H1 (cell line): ENCODE measurements at regions not wholly inside any gene's neighbourhood (a gene's known extent, or its start where the extent isn't known, plus 50 kb on each side); places are given as distances from the start of the nearest gene placed in this dataset.

Experiments
- CTCF ChIA-PET: fragments of 300-600 bp; sonication (Branson Sonifier 250); formaldehyde crosslinking; loops from one replicate; lab custom pipeline; 2021; ENCODE audit not compliant: partially characterized antibody; lab: Charles Lee
- POLR2A ChIA-PET: fragments of 300-600 bp; sonication (Branson Sonifier 250); formaldehyde crosslinking; loops from one replicate; lab custom pipeline; 2021; ENCODE audit warnings: inconsistent platforms; ENCODE audit not compliant: partially characterized antibody; lab: Charles Lee
- DNase-seq, 2 experiments: peaks; one replicate each; pipeline versions ENCODE4 v3.0.0 to v3.0.0-alpha.2; 2010 to 2022; ENCODE audit warnings: low spot score in 2 of 2, low read depth in 1 of 2, mixed read lengths in 1 of 2
- FAIRE-seq: peaks from 2 replicates; lab custom pipeline; 2011; peaks lifted over from hg19 to GRCh38; lab: Jason Lieb, UNC
- H2AFZ ChIP-seq: 2 replicates; pipeline ENCODE4 v1.8.1; 2012; ENCODE audit warnings: low read length, inconsistent platforms
- H2AK5ac ChIP-seq: 2 replicates; pipeline ENCODE4 v1.6.1; 2013; ENCODE audit warnings: low read depth, low read length
- H2BK120ac ChIP-seq: replicated peaks from 2 replicates; pipeline ENCODE3; 2013; ENCODE audit warnings: low read depth, low read length, inconsistent platforms
- H2BK12ac ChIP-seq: 2 replicates; pipeline ENCODE4 v1.6.1; 2013; ENCODE audit warnings: low read depth, low read length
- H2BK15ac ChIP-seq: 2 replicates; pipeline ENCODE4 v1.6.1; 2013; ENCODE audit warnings: low read length
- H2BK20ac ChIP-seq: 2 replicates; pipeline ENCODE4 v1.6.1; 2013; ENCODE audit warnings: low read length
- H2BK5ac ChIP-seq: 2 replicates; pipeline ENCODE4 v1.6.1; 2013; ENCODE audit warnings: low read depth, low read length
- H3K14ac ChIP-seq: 2 replicates; pipeline ENCODE4 v1.6.1; 2013; ENCODE audit warnings: inconsistent platforms; ENCODE audit not compliant: insufficient read length
- H3K18ac ChIP-seq: 2 replicates; pipeline ENCODE4 v1.6.1; 2013; ENCODE audit warnings: low read length; ENCODE audit errors: extremely low read depth
- H3K23ac ChIP-seq: 2 replicates; pipeline ENCODE4 v1.6.1; 2013; ENCODE audit warnings: inconsistent platforms; ENCODE audit not compliant: insufficient read length
- H3K23me2 ChIP-seq: 2 replicates; pipeline ENCODE4 v1.6.1; 2013; ENCODE audit warnings: low read depth, low read length
- H3K27ac ChIP-seq: 2 replicates; pipeline ENCODE4 v1.6.1; 2011; ENCODE audit warnings: low read depth, low read length, inconsistent platforms
- H3K27me3 ChIP-seq, 4 experiments: replicated peaks in 1 of 4; 1 replicate in 1 of 4; 2 replicates in 3 of 4; pipeline versions ENCODE4 v1.6.1 to v1.8.1; 2011 to 2013; ENCODE audit warnings: low read length in 3 of 4, mild to moderate bottlenecking in 3 of 4, inconsistent platforms in 2 of 4, mixed read lengths in 2 of 4, moderate library complexity in 1 of 4; ENCODE audit not compliant: control insufficient read depth in 3 of 4, insufficient read depth in 3 of 4; ENCODE audit errors: extremely low read depth in 1 of 4
- H3K36me3 ChIP-seq, 4 experiments: 2 replicates each; pipeline versions ENCODE4 v1.6.1 to v1.8.1; 2011 to 2013; ENCODE audit warnings: mild to moderate bottlenecking in 4 of 4, low read length in 3 of 4, moderate library complexity in 2 of 4, control low read depth in 1 of 4, inconsistent platforms in 1 of 4; ENCODE audit not compliant: insufficient read depth in 4 of 4, control insufficient read depth in 2 of 4
- H3K4ac ChIP-seq: replicated peaks from 2 replicates; pipeline ENCODE3; 2013; ENCODE audit warnings: low read length, low read depth, mixed read lengths, inconsistent platforms; ENCODE audit not compliant: insufficient read length
- H3K4me1 ChIP-seq, 4 experiments: replicated peaks in 1 of 4; 1 replicate in 1 of 4; 2 replicates in 3 of 4; pipeline versions ENCODE4 v1.6.1 to v1.8.1; 2011 to 2013; ENCODE audit warnings: low read length in 3 of 4, inconsistent platforms in 2 of 4, mixed read lengths in 1 of 4; ENCODE audit not compliant: insufficient read depth in 4 of 4, control insufficient read depth in 3 of 4
- H3K4me2 ChIP-seq, 2 experiments: 2 replicates each; pipeline versions ENCODE4 v1.6.1 to v1.8.1; 2011 to 2013; ENCODE audit warnings: low read depth in 2 of 2, low read length in 2 of 2, control low read depth in 1 of 2, inconsistent platforms in 1 of 2, mild to moderate bottlenecking in 1 of 2; ENCODE audit not compliant: insufficient read depth in 1 of 2
- H3K4me3 ChIP-seq, 4 experiments: fragments of 200-600, 300-600 bp in 1 of 4; sonication (generic), shearing (Covaris generic), sonication (Bioruptor Twin) in 1 of 4; 2 replicates each; pipeline versions ENCODE4 v1.5.1 to v1.8.1; 2011 to 2016; ENCODE audit warnings: low read length in 4 of 4, low read depth in 3 of 4, control low read depth in 2 of 4, inconsistent platforms in 2 of 4, mild to moderate bottlenecking in 2 of 4, mixed read lengths in 1 of 4, moderate library complexity in 1 of 4; ENCODE audit not compliant: insufficient read depth in 2 of 4; ENCODE audit errors: extremely low read depth in 1 of 4
- H3K56ac ChIP-seq: replicated peaks from 2 replicates; pipeline ENCODE3; 2013; ENCODE audit warnings: low read depth, mild to moderate bottlenecking, mixed read lengths, low read length, inconsistent platforms; ENCODE audit not compliant: insufficient read length
- H3K79me1 ChIP-seq: 2 replicates; pipeline ENCODE4 v1.6.1; 2013; ENCODE audit warnings: low read depth, low read length, control low read depth
- H3K79me2 ChIP-seq, 2 experiments: 2 replicates each; pipeline versions ENCODE4 v1.6.1 to v1.8.1; 2012 to 2013; ENCODE audit warnings: low read length in 2 of 2, mild to moderate bottlenecking in 2 of 2, inconsistent platforms in 1 of 2; ENCODE audit not compliant: insufficient read depth in 2 of 2, control insufficient read depth in 1 of 2
- H3K9ac ChIP-seq, 4 experiments: replicated peaks in 1 of 4; 1 replicate in 1 of 4; 2 replicates in 3 of 4; pipeline versions ENCODE4 v1.6.1 to v1.8.1; 2011 to 2013; ENCODE audit warnings: low read depth in 3 of 4, low read length in 3 of 4, control low read depth in 2 of 4, mild to moderate bottlenecking in 2 of 4, moderate library complexity in 2 of 4, inconsistent platforms in 1 of 4; ENCODE audit errors: extremely low read depth in 1 of 4
- H3K9me3 ChIP-seq, 2 experiments: 2 replicates each; pipeline versions ENCODE4 v1.6.1 to v1.8.1; 2012 to 2013; ENCODE audit warnings: mild to moderate bottlenecking in 2 of 2, moderate library complexity in 2 of 2, control low read depth in 1 of 2, inconsistent platforms in 1 of 2, low read depth in 1 of 2, low read length in 1 of 2, mixed read lengths in 1 of 2; ENCODE audit not compliant: insufficient read depth in 2 of 2
- H4K20me1 ChIP-seq, 2 experiments: replicated peaks in 1 of 2; 2 replicates each; pipeline versions ENCODE3 to v1.8.1; 2011 to 2013; ENCODE audit warnings: inconsistent platforms in 2 of 2, low read length in 2 of 2, mild to moderate bottlenecking in 1 of 2; ENCODE audit not compliant: insufficient read depth in 2 of 2, control insufficient read depth in 1 of 2
- H4K5ac ChIP-seq: 2 replicates; pipeline ENCODE4 v1.6.1; 2013; ENCODE audit warnings: low read length, low read depth, mixed read lengths, inconsistent platforms; ENCODE audit not compliant: insufficient read length
- H4K8ac ChIP-seq: 2 replicates; pipeline ENCODE4 v1.8.0; 2013; ENCODE audit warnings: mild to moderate bottlenecking, moderate library complexity, low read length, inconsistent platforms; ENCODE audit not compliant: insufficient read depth; ENCODE audit errors: extremely low read depth
- H4K91ac ChIP-seq: replicated peaks from 2 replicates; pipeline ENCODE3; 2013; ENCODE audit warnings: low read length, mixed read lengths, inconsistent platforms; ENCODE audit not compliant: insufficient read length
- BACH1 ChIP-seq: IDR thresholded peaks from 2 replicates; pipeline ENCODE4 v1.6.1; 2012; ENCODE audit warnings: low read length, improper control_type of control experiment
- BCL11A ChIP-seq, 2 experiments: IDR thresholded peaks; one replicate each; pipeline ENCODE4 v1.6.1; 2011; ENCODE audit warnings: low read depth in 2 of 2, low read length in 2 of 2, mild to moderate bottlenecking in 2 of 2
- CREB1 ChIP-seq: IDR thresholded peaks from 2 replicates; pipeline ENCODE4 v1.6.1; 2012; ENCODE audit warnings: inconsistent platforms
- GABPA ChIP-seq: IDR thresholded peaks from 2 replicates; pipeline ENCODE4 v1.6.1; 2011; ENCODE audit warnings: mild to moderate bottlenecking, low read length, moderate library complexity, borderline replicate concordance; ENCODE audit not compliant: insufficient read depth
- RFX5 ChIP-seq: IDR thresholded peaks from 2 replicates; pipeline ENCODE4 v1.6.1; 2011; ENCODE audit warnings: low read depth, low read length, improper control_type of control experiment, borderline replicate concordance
- SIX5 ChIP-seq: IDR thresholded peaks from 2 replicates; pipeline ENCODE4 v1.6.1; 2011; ENCODE audit warnings: mild to moderate bottlenecking, low read depth, low read length
- TCF12 ChIP-seq: IDR thresholded peaks from 2 replicates; pipeline ENCODE4 v1.6.1; 2011; ENCODE audit warnings: low read depth, mild to moderate bottlenecking, low read length
- WGBS, 2 experiments: shearing (Covaris generic) in 1 of 2; methylation state at CpG; one replicate each; pipeline versions ENCODE4 v1.1.6 to v1.1.7; 2013 to 2015; ENCODE audit warnings: low lambda C conversion rate in 2 of 2, mixed read lengths in 2 of 2, inconsistent platforms in 1 of 2, low coverage in 1 of 2, missing lambda C conversion rate in 1 of 2; ENCODE audit not compliant: insufficient replicate concordance in 2 of 2, insufficient coverage in 1 of 2, insufficient read length in 1 of 2; ENCODE audit errors: extremely low coverage in 1 of 2, missing lambda C conversion rate in 1 of 2; 5-methylcytosine and 5-hydroxymethylcytosine counted together
- TF ChIP-seq, protein P1 (sequence below): IDR thresholded peaks from 2 replicates; pipeline ENCODE4 v1.6.1; 2011; ENCODE audit warnings: low read length, improper control_type of control experiment
- TF ChIP-seq, protein P2 (sequence below): IDR thresholded peaks from 2 replicates; pipeline ENCODE4 v1.6.1; 2011; ENCODE audit warnings: low read depth, mild to moderate bottlenecking, low read length; ENCODE audit not compliant: insufficient read depth

DNA sequence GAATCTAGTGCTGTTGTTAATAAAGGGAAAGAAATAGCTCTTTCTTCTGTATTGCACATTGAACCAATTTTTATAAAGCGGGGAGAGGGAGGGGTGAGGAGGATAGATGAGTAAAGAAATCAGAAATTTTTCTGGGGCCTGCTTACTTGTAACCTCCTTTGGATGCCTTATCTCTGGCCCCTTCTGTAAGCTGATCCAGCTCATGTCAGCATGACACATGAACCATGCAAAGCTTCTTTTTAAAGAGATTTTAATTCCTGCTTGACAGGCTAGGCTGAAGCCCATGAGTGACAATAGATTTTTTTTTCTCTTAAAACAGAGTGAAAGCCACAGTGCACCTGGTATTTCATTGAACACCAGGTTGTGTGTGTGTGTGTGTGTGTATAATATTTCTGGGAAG is 325.3 kb downstream of the PRL start:
- H3K27ac ChIP-seq: no peak overlapping the region
- H3K56ac ChIP-seq: no peak overlapping the region
- H2BK20ac ChIP-seq: no peak overlapping the region
- no peak overlapping the region for H2BK12ac ChIP-seq
- H4K91ac ChIP-seq: no peak overlapping the region
- H3K9ac ChIP-seq: no peak overlapping the region
- H3K27me3 ChIP-seq: no peaks in the 10 kb centered on the region
- no peak overlapping the region for H3K18ac ChIP-seq
- peaks cover 0 to 35% of the 10 kb centered on the region in 2 experiments; a peak in 2 of 4 replicates for H3K79me2 ChIP-seq
- no peak overlapping the region for H2AK5ac ChIP-seq
- no peak for FAIRE-seq
- H3K23me2 ChIP-seq: no peaks in the 10 kb centered on the region
- H3K4me2 ChIP-seq: no peak overlapping the region
- H3K4ac ChIP-seq: no peak overlapping the region
- no peak overlapping the region for H3K14ac ChIP-seq
- no peak overlapping the region for H2BK5ac ChIP-seq
- no peak overlapping the region for H2BK120ac ChIP-seq
- H3K4me3 ChIP-seq: no peak overlapping the region
- no peak overlapping the region for H4K5ac ChIP-seq
- H3K36me3 ChIP-seq: no peaks in the 10 kb centered on the region; a peak in 2 of 8 replicates
- CTCF ChIA-PET: interaction anchor here (1.1 to 2.4 kb wide), 4 partner anchors 11 to 48 kb away, joined by 3 to 10 read pairs (median 3); no protein-coding TSS in a partner anchor
- no peaks in the 10 kb centered on the region for H3K79me1 ChIP-seq
- H3K23ac ChIP-seq: no peak overlapping the region
- DNase-seq: no peak
- no peak overlapping the region for H2BK15ac ChIP-seq
- no peaks in the 10 kb centered on the region for H4K20me1 ChIP-seq
- TF ChIP-seq GABPA (no peak), SIX5 (no peak), RFX5 (no peak), TCF12 (no peak), BCL11A (IDR thresholded peaks at IDR 0.05; ENCODE audit: low read depth in 2 of 2, low read length in 2 of 2) (no peak), BACH1 (no peak), CREB1 (no peak)
- TF ChIP-seq, protein P1, sequence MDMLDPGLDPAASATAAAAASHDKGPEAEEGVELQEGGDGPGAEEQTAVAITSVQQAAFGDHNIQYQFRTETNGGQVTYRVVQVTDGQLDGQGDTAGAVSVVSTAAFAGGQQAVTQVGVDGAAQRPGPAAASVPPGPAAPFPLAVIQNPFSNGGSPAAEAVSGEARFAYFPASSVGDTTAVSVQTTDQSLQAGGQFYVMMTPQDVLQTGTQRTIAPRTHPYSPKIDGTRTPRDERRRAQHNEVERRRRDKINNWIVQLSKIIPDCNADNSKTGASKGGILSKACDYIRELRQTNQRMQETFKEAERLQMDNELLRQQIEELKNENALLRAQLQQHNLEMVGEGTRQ: no peak
- TF ChIP-seq, protein P2, sequence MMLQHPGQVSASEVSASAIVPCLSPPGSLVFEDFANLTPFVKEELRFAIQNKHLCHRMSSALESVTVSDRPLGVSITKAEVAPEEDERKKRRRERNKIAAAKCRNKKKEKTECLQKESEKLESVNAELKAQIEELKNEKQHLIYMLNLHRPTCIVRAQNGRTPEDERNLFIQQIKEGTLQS: no peak
- TF ChIP-seq, all 59 proteins: peak for 0
- H4K8ac ChIP-seq: no peak overlapping the region
- H3K9me3 ChIP-seq: no peaks in the 10 kb centered on the region
- H3K4me1 ChIP-seq: peaks cover 0 to 2% (median 0%) of the 10 kb centered on the region in 4 experiments; a peak in 2 of 7 replicates
- POLR2A ChIA-PET: interaction anchor here (0.8 kb wide), 1 partner anchor 31 kb away, joined by 3 read pairs; no protein-coding TSS in a partner anchor
- H2AFZ ChIP-seq: no peak overlapping the region
- 75% methylated on average over 1 of the region's 1 CpG; no CpG with 5 or more reads in 1 of the 2 experiments for WGBS, 2 experiments
